Left colon (tissue), 2 donors: ENCODE measurements at regions not wholly inside any gene's neighbourhood (a gene's known extent, or its start where the extent isn't known, plus 50 kb on each side); places are given as distances from the start of the nearest gene placed in this dataset.

Experiments
- ATAC-seq: fragments of 200-7000 bp; cut with Tn5 transposase; one replicate; pipeline ENCODE4 v1.9.1; 2020; ENCODE audit warnings: mild to moderate bottlenecking, moderate library complexity
- DNase-seq, 2 donors: peaks; one replicate each; pipeline ENCODE4 v3.0.0-alpha.2; 2020
- intact Hi-C, 2 donors: fragments of 100-400 bp; cut with DNase I in 1 of 2; cut with micrococcal nuclease in 1 of 2; formaldehyde crosslinking; loops; one replicate each; pipeline versions ENCODE4 v1.11.2 to v1.14.0; 2022; cut with DNase I, micrococcal nuclease
- donor health status: DM: no; HTN: no; CAD: no.
- donor health status: DM: yes; HTN: yes; CAD: no.

DNA sequence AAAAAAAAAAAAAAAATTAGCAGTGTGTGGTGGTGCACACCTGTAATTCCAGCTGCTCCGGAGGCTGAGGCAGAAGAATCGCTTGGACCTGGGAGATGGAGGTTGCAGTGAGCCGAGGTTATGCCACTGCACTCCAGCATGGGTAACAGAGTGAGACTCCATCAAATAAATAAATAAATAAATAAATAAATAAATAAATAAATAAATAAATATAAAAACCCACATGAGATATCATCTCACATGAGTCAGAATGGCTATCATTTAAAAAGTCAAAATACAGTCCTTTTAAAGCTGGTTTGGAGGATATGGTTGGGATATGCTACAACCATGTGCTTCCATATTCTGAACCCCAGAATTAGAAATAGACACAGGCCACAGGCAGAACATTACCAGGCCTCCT lies 114.3 kb downstream of the WSCD1 start:
- ATAC-seq (no peak), DNase-seq (no peak)
- intact Hi-C loops: no loop called here

DNA sequence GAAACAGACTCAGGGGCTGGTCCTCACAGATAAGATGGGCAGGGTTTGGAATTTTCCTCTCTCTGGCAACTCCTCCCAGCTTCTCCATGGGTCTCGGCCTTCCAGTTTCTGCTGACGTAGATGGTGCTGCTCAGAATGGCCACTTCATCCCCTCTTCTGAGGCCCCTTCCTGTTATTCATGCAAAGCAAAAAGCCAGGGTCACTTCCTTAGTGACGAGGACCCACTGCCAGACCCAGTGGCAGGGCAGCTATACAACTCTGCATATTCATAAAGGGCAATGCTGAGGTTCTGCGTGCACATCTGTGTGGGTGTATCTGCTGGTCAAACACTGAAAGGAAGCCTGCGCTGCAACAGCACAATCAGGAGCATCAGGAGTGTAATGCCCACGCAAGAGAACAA lies 108.8 kb downstream of the WSCD1 start:
- DNase-seq (no peak), ATAC-seq (no peak)
- intact Hi-C loops: no loop called here

DNA sequence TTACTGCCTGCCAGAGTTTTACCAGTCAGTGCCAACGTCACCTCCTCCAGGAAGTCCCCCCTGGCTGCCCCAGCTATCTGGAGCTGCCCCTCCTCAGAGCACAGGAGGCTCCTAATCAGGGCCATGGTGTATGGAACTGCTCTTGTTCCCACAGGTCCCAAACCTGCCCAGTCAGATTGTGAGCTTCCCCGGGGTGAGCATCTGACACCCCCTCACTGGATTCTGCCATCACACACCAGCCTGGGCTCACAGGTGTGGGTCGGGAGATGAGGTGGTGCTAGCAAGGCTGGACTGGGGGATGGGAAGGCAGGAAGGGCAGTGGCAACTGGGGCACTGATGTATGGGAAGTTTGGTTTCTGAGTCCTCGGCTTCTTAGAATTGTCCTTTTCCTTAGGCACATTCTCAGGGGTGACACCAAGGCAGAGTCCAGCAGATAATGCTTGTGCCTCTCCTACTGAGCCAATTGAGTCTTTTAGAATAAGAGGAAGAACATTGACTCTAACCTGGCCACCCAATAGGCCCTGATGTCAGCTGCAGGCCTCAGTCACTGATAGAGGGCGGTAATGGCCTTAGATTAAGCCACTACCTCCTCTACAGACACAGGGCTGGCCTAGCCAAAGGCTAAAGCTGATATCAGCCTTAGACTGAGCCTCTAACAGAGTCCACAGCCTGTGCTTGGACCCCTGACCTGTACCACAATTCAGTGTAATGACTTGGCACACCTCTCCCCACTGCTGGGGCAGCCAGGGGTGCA lies 107.9 kb downstream of the WSCD1 start:
- ATAC-seq (no peak), DNase-seq (no peak)
- intact Hi-C loops: no loop called here
